WI38 (cell line): ENCODE measurements at regions not wholly inside any gene's neighbourhood (a gene's known extent, or its start where the extent isn't known, plus 50 kb on each side); places are given as distances from the start of the nearest gene placed in this dataset.

ENCODE experiments used
- H3K4me3 ChIP-seq: 2 replicates; pipeline ENCODE4 v1.5.1; 2011; ENCODE audit warnings: low read depth, mild to moderate bottlenecking, control low read depth, low read length
- TF ChIP-seq, protein P1 (sequence below): IDR thresholded peaks from 2 replicates; pipeline ENCODE4 v1.5.1; 2012; ENCODE audit warnings: low read depth, mild to moderate bottlenecking, control low read depth, low read length

DNA sequence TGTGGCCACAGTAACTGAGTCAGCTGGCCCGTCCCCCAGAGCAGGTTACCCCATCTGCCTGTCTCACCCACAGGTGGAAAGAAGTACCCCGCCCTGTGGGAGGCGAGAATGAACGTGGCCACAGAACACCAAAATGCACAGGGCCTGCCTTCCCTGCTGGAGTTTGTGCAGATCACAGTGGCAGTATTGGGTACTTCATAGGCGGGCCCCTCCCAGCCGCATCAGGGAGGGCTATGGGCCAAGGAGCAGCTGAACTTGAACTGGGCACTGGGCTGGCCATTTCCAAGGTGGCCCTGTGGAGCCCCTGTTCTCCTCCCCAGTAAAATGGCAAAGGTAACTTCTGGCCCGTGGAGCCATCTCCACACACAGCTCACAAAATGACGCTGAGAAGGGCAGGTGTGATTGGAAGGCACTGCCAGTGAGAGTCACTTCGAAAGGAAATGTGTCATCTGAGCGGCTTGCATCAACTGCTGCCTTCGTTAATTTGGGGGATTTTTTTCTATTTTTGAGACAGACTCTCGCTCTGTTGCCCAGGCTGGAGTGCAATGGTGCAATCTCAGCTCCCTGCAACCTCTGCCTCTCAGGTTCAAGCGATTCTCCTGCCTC lies 162.9 kb downstream of the ENGASE start:
- TF ChIP-seq, protein P1, sequence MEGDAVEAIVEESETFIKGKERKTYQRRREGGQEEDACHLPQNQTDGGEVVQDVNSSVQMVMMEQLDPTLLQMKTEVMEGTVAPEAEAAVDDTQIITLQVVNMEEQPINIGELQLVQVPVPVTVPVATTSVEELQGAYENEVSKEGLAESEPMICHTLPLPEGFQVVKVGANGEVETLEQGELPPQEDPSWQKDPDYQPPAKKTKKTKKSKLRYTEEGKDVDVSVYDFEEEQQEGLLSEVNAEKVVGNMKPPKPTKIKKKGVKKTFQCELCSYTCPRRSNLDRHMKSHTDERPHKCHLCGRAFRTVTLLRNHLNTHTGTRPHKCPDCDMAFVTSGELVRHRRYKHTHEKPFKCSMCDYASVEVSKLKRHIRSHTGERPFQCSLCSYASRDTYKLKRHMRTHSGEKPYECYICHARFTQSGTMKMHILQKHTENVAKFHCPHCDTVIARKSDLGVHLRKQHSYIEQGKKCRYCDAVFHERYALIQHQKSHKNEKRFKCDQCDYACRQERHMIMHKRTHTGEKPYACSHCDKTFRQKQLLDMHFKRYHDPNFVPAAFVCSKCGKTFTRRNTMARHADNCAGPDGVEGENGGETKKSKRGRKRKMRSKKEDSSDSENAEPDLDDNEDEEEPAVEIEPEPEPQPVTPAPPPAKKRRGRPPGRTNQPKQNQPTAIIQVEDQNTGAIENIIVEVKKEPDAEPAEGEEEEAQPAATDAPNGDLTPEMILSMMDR, result no peak
- no peak overlapping the region for H3K4me3 ChIP-seq

- TF ChIP-seq, protein P1, result no peak
Observed at GRCh38 chr17:79235808-79236207, 161.2 kb downstream of the ENGASE start.

GRCh38 chr17:79233916-79234551 lies 159.4 kb downstream of the ENGASE start:
- TF ChIP-seq, protein P1, result no peak
- no peak overlapping the region for H3K4me3 ChIP-seq

More at GRCh38 chr17:79235808-79236207, 161.2 kb downstream of the ENGASE start:
- H3K4me3 ChIP-seq, result no peak overlapping the region

GRCh38 chr17:79232957-79233356 lies 158.3 kb downstream of the ENGASE start:
- TF ChIP-seq, protein P1, result no peak
- no peak overlapping the region for H3K4me3 ChIP-seq

DNA sequence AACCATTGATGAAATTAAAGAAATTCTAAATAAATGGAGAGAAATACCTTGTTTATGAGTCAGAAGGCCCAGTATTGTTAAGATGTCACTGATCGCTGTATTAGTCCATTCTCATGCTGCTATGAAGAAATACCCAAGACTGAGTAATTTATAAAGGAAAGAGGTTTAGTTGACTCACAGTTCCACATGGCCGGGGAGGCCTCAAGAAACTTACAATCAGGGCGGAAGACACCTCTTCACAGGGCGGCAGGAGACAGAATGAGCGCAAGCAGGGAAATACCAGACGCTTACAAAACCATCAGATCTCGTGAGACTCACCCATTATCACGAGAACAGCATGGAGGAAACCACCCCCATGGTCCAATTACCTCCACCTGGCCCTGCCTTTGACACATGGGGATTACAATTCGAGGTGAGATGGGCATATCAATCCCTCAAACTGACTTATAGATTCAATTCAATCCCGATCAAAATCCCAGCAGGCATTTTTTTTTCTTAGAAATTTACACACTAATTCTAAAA lies 157.2 kb downstream of the ENGASE start:
- no peak overlapping the region for H3K4me3 ChIP-seq
- TF ChIP-seq, protein P1, result no peak

DNA sequence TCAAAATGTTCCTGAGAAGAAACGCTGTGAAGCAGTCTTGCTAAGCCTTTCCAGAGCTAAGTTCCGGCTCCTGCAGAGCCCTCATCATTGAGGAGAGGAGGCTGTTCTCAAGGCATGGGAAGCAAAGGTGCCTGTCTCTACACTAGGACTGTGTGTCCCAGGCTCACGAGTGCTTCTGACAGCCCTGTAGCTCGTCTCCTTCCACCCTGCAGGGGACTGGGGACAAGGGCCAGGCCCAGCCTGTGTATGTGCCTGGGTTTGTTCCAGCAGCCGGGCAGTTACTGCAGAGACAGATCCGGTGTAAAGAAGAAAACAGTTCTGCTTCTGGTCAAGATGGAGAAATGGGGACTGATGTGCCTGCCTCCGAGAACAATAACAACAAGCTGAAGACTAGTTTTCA lies 156.0 kb downstream of the ENGASE start:
- TF ChIP-seq, protein P1, result no peak
- H3K4me3 ChIP-seq, result no peak overlapping the region

GRCh38 chr17:79226037-79226436 lies 151.4 kb downstream of the ENGASE start:
- TF ChIP-seq, protein P1, result no peak
- H3K4me3 ChIP-seq, result no peak overlapping the region
